ENCODE measurements at regions not wholly inside any gene's neighbourhood (a gene's known extent, or its start where the extent isn't known, plus 50 kb on each side); places are given as distances from the start of the nearest gene placed in this dataset.

DNA sequence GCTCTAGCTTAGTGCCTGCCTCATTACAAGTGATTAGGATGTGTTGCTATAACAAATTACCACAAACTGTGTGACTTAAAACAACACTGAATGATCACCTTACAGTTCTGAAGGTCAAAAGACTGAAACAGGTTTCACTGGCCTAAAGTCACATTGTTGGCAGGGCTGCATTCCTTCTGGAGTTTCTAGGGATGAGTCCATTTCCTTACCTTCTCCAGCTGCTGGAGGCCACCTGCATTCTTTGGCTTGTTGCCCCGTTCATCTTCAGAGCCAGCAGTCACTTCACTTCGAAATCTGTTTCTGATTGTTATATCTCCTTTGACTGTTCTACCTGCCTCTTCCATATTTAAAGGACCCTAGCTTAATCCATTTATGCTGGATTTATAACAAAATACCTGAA, 69.4 kb upstream of the MTPN start (continued):
- TF ChIP-seq, protein P1, sequence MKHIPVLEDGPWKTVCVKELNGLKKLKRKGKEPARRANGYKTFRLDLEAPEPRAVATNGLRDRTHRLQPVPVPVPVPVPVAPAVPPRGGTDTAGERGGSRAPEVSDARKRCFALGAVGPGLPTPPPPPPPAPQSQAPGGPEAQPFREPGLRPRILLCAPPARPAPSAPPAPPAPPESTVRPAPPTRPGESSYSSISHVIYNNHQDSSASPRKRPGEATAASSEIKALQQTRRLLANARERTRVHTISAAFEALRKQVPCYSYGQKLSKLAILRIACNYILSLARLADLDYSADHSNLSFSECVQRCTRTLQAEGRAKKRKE (CRISPR knock-in tag; IDR thresholded peaks at IDR 0.05; ENCODE audit: low read depth): no peak
- TF ChIP-seq ZC3H11A (IDR thresholded peaks at IDR 0.05): no peak
- TF ChIP-seq, protein P2, sequence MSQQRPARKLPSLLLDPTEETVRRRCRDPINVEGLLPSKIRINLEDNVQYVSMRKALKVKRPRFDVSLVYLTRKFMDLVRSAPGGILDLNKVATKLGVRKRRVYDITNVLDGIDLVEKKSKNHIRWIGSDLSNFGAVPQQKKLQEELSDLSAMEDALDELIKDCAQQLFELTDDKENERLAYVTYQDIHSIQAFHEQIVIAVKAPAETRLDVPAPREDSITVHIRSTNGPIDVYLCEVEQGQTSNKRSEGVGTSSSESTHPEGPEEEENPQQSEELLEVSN (IDR thresholded peaks at IDR 0.05; ENCODE audit: borderline replicate concordance, low read depth): no peak
- TF ChIP-seq ESRRA (IDR thresholded peaks at IDR 0.05; ENCODE audit: borderline replicate concordance, low read length): no peak
- no peak for TF ChIP-seq RAD21 (conservative IDR thresholded peaks at IDR 0.05 in 1 of 2, IDR thresholded peaks at IDR 0.05 in 1 of 2)
- no peak for TF ChIP-seq FOSL2 (IDR thresholded peaks at IDR 0.05)
- TF ChIP-seq FOSL2 (CRISPR knock-in tag; IDR thresholded peaks at IDR 0.05): no peak

DNA sequence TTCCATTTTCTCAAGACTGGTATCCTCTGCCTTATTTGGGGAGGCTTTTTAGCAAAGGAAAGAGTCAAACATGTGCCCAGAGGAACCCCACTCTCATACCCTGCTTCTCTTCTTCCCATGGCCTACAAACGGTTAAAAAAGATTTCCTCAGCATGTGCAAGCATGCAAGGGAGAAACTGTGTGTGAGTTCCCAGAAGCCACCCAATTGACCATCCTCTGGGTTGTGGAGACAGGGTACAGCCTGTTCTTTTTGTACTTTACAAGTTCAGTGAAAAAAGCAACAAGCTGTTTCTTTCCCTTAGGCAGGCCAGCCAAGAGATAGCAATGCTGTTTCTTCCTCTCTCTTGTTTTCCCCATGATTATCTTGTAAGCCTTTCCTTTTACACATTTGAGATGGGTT, 68.8 kb upstream of the MTPN start:
- no peaks in the 10 kb centered on the region for H3K4me1 ChIP-seq
- H3K4me3 ChIP-seq: no peak overlapping the region
- FAIRE-seq (no peak), ATAC-seq (no peak), DNase-seq (ENCODE audit: low read depth in 1 of 2, low spot score in 1 of 2) (no peak)
- no peak overlapping the region for H3K4me2 ChIP-seq
- ChIA-PET POLR2A (no interaction called here), CTCF (no interaction called here)
- no peak for TF ChIP-seq MAFK (IDR thresholded peaks at IDR 0.05; ENCODE audit: partially characterized antibody)
- TF ChIP-seq RARB (CRISPR knock-in tag; IDR thresholded peaks at IDR 0.05): no peak
- TF ChIP-seq ESRRA (IDR thresholded peaks at IDR 0.05; ENCODE audit: borderline replicate concordance, low read length): no peak
- TF ChIP-seq, protein P3, sequence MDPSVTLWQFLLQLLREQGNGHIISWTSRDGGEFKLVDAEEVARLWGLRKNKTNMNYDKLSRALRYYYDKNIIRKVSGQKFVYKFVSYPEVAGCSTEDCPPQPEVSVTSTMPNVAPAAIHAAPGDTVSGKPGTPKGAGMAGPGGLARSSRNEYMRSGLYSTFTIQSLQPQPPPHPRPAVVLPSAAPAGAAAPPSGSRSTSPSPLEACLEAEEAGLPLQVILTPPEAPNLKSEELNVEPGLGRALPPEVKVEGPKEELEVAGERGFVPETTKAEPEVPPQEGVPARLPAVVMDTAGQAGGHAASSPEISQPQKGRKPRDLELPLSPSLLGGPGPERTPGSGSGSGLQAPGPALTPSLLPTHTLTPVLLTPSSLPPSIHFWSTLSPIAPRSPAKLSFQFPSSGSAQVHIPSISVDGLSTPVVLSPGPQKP (IDR thresholded peaks at IDR 0.05; ENCODE audit: low read depth, low read length): no peak
- TF ChIP-seq, protein P4, sequence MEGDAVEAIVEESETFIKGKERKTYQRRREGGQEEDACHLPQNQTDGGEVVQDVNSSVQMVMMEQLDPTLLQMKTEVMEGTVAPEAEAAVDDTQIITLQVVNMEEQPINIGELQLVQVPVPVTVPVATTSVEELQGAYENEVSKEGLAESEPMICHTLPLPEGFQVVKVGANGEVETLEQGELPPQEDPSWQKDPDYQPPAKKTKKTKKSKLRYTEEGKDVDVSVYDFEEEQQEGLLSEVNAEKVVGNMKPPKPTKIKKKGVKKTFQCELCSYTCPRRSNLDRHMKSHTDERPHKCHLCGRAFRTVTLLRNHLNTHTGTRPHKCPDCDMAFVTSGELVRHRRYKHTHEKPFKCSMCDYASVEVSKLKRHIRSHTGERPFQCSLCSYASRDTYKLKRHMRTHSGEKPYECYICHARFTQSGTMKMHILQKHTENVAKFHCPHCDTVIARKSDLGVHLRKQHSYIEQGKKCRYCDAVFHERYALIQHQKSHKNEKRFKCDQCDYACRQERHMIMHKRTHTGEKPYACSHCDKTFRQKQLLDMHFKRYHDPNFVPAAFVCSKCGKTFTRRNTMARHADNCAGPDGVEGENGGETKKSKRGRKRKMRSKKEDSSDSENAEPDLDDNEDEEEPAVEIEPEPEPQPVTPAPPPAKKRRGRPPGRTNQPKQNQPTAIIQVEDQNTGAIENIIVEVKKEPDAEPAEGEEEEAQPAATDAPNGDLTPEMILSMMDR (IDR thresholded peaks at IDR 0.05): no peak
- TF ChIP-seq, protein P5, sequence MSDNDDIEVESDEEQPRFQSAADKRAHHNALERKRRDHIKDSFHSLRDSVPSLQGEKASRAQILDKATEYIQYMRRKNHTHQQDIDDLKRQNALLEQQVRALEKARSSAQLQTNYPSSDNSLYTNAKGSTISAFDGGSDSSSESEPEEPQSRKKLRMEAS (IDR thresholded peaks at IDR 0.05): no peak
- no peak for TF ChIP-seq JUN (IDR thresholded peaks at IDR 0.05)
- no peak for TF ChIP-seq FOSB (CRISPR knock-in tag; IDR thresholded peaks at IDR 0.05)
- TF ChIP-seq, protein P6, sequence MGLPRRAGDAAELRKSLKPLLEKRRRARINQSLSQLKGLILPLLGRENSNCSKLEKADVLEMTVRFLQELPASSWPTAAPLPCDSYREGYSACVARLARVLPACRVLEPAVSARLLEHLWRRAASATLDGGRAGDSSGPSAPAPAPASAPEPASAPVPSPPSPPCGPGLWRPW (IDR thresholded peaks at IDR 0.05): no peak
- TF ChIP-seq NPAS2 (CRISPR knock-in tag; IDR thresholded peaks at IDR 0.05; ENCODE audit: borderline replicate concordance): no peak
- no peak for TF ChIP-seq RFX5 (IDR thresholded peaks at IDR 0.05)
- no peak for TF ChIP-seq MAZ (IDR thresholded peaks at IDR 0.05; ENCODE audit: borderline replicate concordance, low read depth, low read length)
- TF ChIP-seq HOXA7 (CRISPR knock-in tag; IDR thresholded peaks at IDR 0.05): no peak
- TF ChIP-seq, protein P1 (CRISPR knock-in tag; IDR thresholded peaks at IDR 0.05; ENCODE audit: low read depth): no peak
- TF ChIP-seq, protein P2 (IDR thresholded peaks at IDR 0.05; ENCODE audit: borderline replicate concordance, low read depth): no peak
- no peak for TF ChIP-seq RNF2 (IDR thresholded peaks at IDR 0.05; ENCODE audit: borderline replicate concordance, low read depth)
- no peak for TF ChIP-seq TP53 (CRISPR knock-in tag; IDR thresholded peaks at IDR 0.05)
- TF ChIP-seq TFCP2L1 (CRISPR knock-in tag; IDR thresholded peaks at IDR 0.05): no peak
- TF ChIP-seq CBX2 (IDR thresholded peaks at IDR 0.05; ENCODE audit: borderline replicate concordance, low read depth): no peak
- no peaks in the 10 kb centered on the region for H3K9me3 ChIP-seq
- WGBS (ENCODE audit: missing lambda C conversion rate): 0% methylated on average over 1 of the region's 1 CpG
- H3K27ac ChIP-seq: no peak overlapping the region
